ENCODE measurements at regions not wholly inside any gene's neighbourhood (a gene's known extent, or its start where the extent isn't known, plus 50 kb on each side); places are given as distances from the start of the nearest gene placed in this dataset.

- DNase-seq (ENCODE audit: low read depth in 1 of 2, low spot score in 1 of 2): no peak
- Histone ChIP-seq H3K27me3 (ENCODE audit: insufficient read depth, poor library complexity, severe bottlenecking) (peaks cover 2% of the 10 kb centered on the region), H3K27ac (replicated peaks) (no peak overlapping the region), H3K4me3 (replicated peaks; ENCODE audit: insufficient read depth, low read length) (no peak overlapping the region)
- TF ChIP-seq CTCF (IDR thresholded peaks at IDR 0.05; ENCODE audit: insufficient read depth, low read length) (no peak), POLR2AphosphoS5 (IDR thresholded peaks at IDR 0.05; ENCODE audit: low read depth) (no peak), SPI1 (IDR thresholded peaks at IDR 0.05; ENCODE audit: borderline replicate concordance, low read depth) (no peak), REST (IDR thresholded peaks at IDR 0.05; ENCODE audit: insufficient replicate concordance, low read depth) (no peak), GABPA (IDR thresholded peaks at IDR 0.05; ENCODE audit: low read depth) (no peak)
Observed at GRCh38 chr11:130546438-130546837, 98.0 kb downstream of the ADAMTS15 start.

GRCh38 chr11:130546901-130547694 is 98.7 kb downstream of the ADAMTS15 start:
- TF ChIP-seq GABPA (IDR thresholded peaks at IDR 0.05; ENCODE audit: low read depth) (no peak), SPI1 (IDR thresholded peaks at IDR 0.05; ENCODE audit: borderline replicate concordance, low read depth) (no peak), POLR2AphosphoS5 (IDR thresholded peaks at IDR 0.05; ENCODE audit: low read depth) (no peak), REST (IDR thresholded peaks at IDR 0.05; ENCODE audit: insufficient replicate concordance, low read depth) (no peak), CTCF (IDR thresholded peaks at IDR 0.05; ENCODE audit: insufficient read depth, low read length) (no peak)

GRCh38 chr11:130547761-130548490 is 99.5 kb downstream of the ADAMTS15 start:
- H3K27me3 ChIP-seq (ENCODE audit: insufficient read depth, poor library complexity, severe bottlenecking): peaks cover 2% of the 10 kb centered on the region
- H3K27ac ChIP-seq (replicated peaks): no peak overlapping the region
- no peak for DNase-seq (ENCODE audit: low read depth in 1 of 2, low spot score in 1 of 2)
- TF ChIP-seq GABPA (IDR thresholded peaks at IDR 0.05; ENCODE audit: low read depth) (no peak), SPI1 (IDR thresholded peaks at IDR 0.05; ENCODE audit: borderline replicate concordance, low read depth) (no peak), REST (IDR thresholded peaks at IDR 0.05; ENCODE audit: insufficient replicate concordance, low read depth) (no peak), POLR2AphosphoS5 (IDR thresholded peaks at IDR 0.05; ENCODE audit: low read depth) (no peak), CTCF (IDR thresholded peaks at IDR 0.05; ENCODE audit: insufficient read depth, low read length) (no peak)
- H3K4me3 ChIP-seq (replicated peaks; ENCODE audit: insufficient read depth, low read length): no peak overlapping the region

More at GRCh38 chr11:130546901-130547694, 98.7 kb downstream of the ADAMTS15 start:
- no peak overlapping the region for H3K27ac ChIP-seq (replicated peaks)
- H3K4me3 ChIP-seq (replicated peaks; ENCODE audit: insufficient read depth, low read length): no peak overlapping the region
- H3K27me3 ChIP-seq (ENCODE audit: insufficient read depth, poor library complexity, severe bottlenecking): peaks cover 2% of the 10 kb centered on the region
- no peak for DNase-seq (ENCODE audit: low read depth in 1 of 2, low spot score in 1 of 2)
